ENCODE measurements at regions not wholly inside any gene's neighbourhood (a gene's known extent, or its start where the extent isn't known, plus 50 kb on each side); places are given as distances from the start of the nearest gene placed in this dataset.

GRCh38 chr7:18363751-18364380 is 131.7 kb upstream of the HDAC9 start:
- DNase-seq (ENCODE audit: low spot score): no peak

DNA sequence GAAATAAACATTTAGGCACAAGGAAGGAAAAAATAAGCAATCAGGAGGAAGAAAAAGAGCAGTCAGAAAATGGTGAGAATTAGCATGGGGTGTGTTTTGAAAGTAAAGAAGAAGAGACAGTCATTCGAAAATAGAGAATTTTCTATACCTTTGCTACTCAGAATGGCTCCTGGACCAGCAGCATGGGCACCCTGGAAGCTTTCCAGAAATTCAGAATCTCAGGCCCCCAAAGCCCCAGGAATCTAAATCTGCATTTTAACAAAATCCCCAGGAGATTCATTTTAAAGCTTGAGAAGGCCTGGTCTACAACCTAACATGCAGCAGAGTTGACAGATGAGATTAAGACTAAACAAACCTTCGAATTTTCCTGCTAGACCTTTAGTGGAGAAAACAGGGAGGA is 131.2 kb upstream of the HDAC9 start:
- DNase-seq (ENCODE audit: low spot score): no peak

DNA sequence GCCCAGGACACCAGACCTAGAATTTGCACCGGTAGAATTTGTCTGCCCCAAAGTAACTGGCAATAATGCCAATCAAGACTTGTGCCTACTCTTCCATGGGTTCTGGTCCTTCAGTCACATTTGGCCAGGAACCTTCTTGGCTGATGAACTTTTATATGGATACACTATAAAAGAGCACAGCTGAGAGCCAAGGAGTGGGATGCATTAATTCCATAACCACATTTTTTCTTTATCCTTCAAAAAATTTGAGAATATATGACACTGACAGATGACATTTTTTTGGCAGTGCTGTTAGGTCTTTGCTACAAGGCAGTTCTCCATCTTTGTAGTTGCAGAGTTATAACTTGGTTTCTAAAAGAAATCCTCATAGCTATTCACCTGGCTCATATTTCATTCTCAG is 129.2 kb upstream of the HDAC9 start:
- no peak for DNase-seq (ENCODE audit: low spot score)

DNA sequence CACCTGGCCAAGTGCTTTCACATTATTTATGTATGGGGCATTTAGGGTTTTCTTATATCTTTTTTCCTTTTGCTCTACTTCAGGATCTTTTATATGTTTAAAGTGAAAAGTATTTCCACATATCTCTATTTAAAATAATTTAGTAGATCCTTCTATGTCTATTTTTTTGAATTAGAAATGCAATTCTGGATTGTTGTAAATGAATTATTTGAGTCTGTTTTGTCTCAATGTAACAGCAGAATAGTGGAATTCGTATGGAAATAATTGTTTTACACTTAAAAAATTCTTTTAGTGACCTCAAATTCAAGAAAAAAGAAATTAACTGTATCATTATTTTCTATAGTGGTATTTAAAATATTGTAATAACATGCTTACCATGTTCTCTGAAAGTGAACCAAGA is 126.5 kb upstream of the HDAC9 start:
- no peak for DNase-seq (ENCODE audit: low spot score)

DNA sequence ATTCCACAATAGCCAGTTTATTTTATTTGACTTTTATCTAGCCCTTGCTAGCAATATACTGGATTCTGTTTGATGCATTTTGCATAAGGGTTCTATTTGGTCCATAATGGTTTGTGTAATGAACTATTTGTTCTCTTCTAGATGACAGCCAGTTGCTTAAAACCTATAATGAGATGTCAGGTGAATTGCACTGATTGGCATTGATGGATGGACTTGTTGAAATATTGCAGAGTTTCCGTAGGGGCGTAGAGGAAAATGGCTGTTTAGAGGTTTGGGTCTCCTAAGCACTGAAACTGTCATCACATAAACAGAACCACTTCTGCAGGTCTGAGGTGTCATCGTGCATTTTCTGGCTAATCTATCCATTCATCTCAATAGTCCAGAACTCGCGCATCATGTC is 124.9 kb upstream of the HDAC9 start:
- DNase-seq (ENCODE audit: low spot score): no peak

DNA sequence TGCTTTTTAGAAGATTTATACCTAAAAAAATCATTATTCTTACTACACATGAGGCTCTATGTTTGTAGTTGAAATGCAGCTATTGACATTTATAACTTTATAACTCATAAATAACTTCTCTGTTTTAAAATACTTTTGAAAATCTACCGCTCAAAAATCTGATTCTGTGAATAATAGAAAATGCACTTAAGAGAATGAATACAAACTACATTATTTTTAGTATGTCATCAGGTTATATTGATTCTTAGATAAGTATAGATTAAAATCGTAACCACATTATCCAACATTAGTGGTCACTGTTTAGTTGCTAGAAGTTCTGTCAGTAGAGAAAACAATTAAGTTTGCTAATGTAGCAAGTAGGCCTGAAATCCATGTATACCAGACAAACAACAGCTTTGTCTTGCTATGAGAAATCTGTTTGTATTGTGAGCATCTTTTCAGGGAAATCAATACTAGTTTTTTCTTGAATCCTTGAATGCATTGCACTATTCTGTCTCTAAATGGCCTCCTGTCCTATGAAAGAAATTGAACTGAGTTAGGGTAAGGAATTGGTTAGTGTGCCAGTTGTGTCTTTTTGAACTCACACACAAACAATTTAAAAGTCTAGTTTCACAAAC is 116.5 kb upstream of the HDAC9 start:
- DNase-seq (ENCODE audit: low spot score): no peak

- no peak for DNase-seq (ENCODE audit: low spot score)
Observed at GRCh38 chr7:18384491-18385143, 110.9 kb upstream of the HDAC9 start.

DNA sequence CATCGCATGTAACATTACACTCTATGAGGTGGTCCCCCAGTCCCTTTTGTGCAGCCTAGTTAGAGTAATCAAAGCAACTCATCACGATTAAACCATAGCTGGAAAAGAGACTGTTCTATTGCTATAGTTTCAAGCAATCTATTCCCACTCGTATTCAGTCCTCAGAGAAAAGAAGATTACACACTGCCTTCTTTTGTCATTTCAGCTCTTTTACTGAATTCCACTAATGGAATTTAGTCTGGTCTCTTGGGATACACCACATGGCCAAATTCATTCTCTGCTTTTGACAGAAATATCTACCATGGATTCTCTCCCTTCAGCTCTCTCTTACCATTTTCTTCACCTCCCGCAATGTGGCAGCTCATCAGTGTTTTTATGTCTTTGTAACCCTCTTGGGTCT is 108.9 kb upstream of the HDAC9 start:
- DNase-seq (ENCODE audit: low spot score): no peak

DNA sequence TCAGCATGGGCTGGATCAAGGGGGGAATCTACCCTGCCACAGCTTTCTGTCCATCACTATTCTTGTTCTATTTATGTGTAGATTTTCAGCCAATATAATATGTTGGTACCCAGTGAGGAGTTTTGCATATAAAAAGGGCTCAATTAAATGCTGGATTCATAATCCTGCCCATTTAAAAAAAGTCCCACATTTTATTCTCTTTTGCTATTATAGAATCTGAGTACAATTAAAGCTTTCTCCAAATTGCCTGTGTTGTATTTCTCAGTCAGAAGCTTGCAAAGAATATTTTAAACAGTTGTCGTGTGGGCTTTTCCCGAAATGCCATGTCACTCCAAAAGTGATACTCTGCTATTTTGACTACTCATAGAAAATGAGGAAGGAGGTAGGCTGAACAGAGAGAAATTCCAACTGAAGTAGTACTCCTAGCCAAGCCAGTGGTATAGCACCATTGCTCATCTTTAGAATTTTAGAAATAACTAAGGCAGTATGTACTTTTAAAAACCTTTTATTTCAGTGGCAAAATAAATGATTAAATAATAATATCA is 108.3 kb upstream of the HDAC9 start:
- no peak for DNase-seq (ENCODE audit: low spot score)

DNA sequence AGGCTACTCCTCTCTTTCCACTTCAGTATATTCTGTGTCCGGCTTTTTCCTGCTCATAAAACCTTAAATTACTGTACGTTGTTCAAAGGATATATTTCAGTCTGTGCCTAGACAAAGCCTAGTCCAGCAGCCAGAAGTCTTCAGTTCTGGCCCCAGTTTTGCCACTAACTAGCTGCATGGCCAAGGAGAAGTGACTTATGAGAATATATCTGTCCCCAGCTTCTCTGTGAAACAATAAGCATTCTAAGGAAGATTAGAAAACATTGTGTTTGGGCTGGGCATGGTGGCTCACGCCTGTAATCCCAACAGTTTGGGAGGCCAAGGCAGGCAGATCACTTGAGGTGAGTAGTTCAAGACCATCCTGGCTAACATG is 105.0 kb upstream of the HDAC9 start:
- DNase-seq (ENCODE audit: low spot score): no peak

DNA sequence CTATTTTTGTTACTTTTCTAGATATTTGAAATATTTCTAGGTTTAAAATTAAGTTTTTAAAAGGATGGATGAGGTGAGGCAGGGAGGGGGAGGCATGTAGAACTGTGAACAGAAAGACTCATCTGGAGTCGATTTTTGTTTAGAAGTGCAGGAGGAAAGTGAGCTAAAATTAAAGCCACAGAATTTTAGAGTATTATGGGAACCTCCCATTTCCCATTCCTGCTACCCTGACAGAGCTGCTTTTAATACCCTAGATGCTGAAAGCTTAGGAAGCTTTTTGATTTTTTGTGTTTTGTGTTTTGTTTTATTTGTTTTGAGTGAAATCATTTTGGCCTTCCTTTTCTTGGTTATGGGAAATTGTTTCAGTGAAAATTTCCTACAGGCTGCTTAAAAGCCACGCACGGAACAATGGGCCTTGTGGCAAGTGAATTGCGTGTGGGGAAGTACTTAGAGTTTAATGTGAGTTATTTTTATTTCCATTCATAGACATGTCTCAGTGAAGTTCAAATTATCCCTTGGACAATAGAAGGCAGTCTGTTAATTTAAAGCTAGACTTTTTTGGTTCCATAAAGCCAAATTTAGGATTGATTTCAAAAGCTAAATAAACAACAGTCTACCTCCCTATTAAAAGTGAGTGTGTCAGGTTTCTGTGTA is 102.0 kb upstream of the HDAC9 start:
- no peak for DNase-seq (ENCODE audit: low spot score)

DNA sequence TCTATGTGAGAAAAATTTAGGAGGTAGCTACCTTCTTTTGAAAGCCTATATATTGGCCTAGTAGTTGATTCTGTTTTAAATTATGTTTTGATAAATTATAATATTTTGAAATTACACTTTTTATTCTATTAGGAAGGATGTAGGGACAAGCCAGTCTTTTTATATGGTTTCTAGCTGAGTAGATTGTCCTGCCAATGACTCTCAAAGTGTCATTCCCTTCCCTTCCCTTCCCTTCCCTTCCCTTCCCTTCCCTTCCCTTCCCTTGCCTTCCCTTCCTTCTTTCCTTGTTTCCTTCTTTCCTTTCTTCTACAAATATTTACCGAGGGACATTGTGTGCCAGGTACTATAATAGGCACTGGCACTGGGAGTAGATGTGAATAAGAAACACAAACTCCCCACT is 99.7 kb upstream of the HDAC9 start:
- no peak for DNase-seq (ENCODE audit: low spot score)

DNA sequence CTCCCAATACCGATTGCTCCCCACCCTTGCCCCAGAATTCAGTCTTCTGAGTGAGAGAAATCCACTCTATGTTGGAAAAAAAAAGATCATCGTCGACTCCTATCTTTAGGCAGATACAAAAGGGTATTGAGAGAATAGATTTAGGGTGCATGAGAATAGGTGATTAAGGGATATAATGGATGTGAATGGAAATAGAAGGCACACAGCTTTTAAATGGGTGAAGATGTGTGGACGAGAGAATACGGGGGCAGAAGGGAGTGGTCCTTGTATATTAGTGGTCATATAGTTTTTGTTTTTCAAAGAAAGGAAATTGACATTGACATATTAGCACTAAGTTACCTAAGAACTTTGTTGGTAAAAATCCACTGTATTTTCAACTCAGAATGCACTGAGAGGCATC is 98.6 kb upstream of the HDAC9 start:
- no peak for DNase-seq (ENCODE audit: low spot score)

- DNase-seq (ENCODE audit: low spot score): no peak
Observed at GRCh38 chr7:18399436-18400235, 95.9 kb upstream of the HDAC9 start.

DNA sequence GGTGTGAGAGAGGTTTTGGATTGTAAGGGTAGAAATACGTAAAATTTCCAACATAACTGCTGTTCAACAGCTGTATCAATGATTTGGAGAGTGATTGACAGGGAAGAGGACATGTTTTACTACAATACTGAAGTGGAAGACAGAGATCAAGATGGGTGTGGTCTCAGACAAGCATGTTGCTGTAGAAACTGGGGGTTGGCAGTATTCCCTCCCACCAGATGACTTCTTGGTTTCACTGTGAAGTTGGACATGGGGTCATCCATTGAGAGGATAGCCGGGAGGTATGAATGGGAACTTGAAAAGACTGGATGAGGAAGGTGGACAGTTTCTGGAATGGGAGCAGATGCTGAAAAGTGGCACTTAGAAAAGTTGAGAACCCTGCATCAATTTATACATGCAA is 95.3 kb upstream of the HDAC9 start:
- no peak for DNase-seq (ENCODE audit: low spot score)

DNA sequence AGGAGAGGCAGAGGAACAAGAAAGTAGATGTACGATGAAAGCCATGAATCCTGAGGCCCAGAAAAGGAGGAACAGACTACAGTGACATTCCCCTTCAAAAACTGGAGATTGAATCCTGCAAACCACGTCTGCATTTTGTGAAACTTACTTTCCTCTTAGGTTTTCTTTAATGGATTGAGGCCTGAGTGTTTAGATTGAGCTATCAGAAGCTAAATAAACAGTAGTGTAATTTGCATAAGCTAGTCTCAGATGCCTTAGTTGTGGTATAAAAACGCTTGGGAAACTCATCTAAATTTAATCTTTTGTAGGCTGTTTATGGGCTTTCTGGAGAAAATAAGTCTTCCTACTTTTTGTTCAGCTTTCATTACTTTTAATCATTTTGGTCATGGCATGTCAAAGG is 94.8 kb upstream of the HDAC9 start:
- no peak for DNase-seq (ENCODE audit: low spot score)

GRCh38 chr7:18401757-18402156 is 93.8 kb upstream of the HDAC9 start:
- no peak for DNase-seq (ENCODE audit: low spot score)

- DNase-seq (ENCODE audit: low spot score): no peak
Observed at GRCh38 chr7:18402488-18403183, 92.9 kb upstream of the HDAC9 start.

GRCh38 chr7:18405726-18406125 is 89.8 kb upstream of the HDAC9 start:
- no peak for DNase-seq (ENCODE audit: low spot score)

- DNase-seq (ENCODE audit: low spot score): no peak
Observed at GRCh38 chr7:18407385-18407784, 88.2 kb upstream of the HDAC9 start.

GRCh38 chr7:18408461-18408860 is 87.1 kb upstream of the HDAC9 start:
- no peak for DNase-seq (ENCODE audit: low spot score)

- no peak for DNase-seq (ENCODE audit: low spot score)
Observed at GRCh38 chr7:18408868-18409267, 86.7 kb upstream of the HDAC9 start.
